Right hindlimb (tissue), 1 donor: ENCODE measurements at regions not wholly inside any gene's neighbourhood (a gene's known extent, or its start where the extent isn't known, plus 50 kb on each side); places are given as distances from the start of the nearest gene placed in this dataset.

ENCODE experiments used
- DNase-seq: peaks from one replicate; pipeline ENCODE4 v3.0.0-alpha.2; 2018

- DNase-seq, result no peak
Measured at GRCh38 chr5:109467058-109467457, 57.3 kb upstream of the PJA2 start.
